ENCODE measurements at regions not wholly inside any gene's neighbourhood (a gene's known extent, or its start where the extent isn't known, plus 50 kb on each side); places are given as distances from the start of the nearest gene placed in this dataset.
"Not testable (repeated sequence)": the region's sequence is repeated elsewhere in the genome, so short reads cannot be mapped to it uniquely, and the experiment has no call there.

- DNase-seq, result no peak
Measured at GRCh38 chr14:61602003-61602732, 93.1 kb upstream of the HIF1A start.

GRCh38 chr14:61602733-61603077 lies 92.6 kb upstream of the HIF1A start:
- no peak for DNase-seq

- no peak for DNase-seq
Measured at GRCh38 chr14:61603736-61604135, 91.6 kb upstream of the HIF1A start.

- DNase-seq, result no peak
Measured at GRCh38 chr14:61607570-61608244, 87.6 kb upstream of the HIF1A start.

- DNase-seq, result no peak
Measured at GRCh38 chr14:61608245-61609165, 86.8 kb upstream of the HIF1A start.

GRCh38 chr14:61609191-61609843 lies 86.0 kb upstream of the HIF1A start:
- no peak for DNase-seq

- DNase-seq, result no peak
Measured at GRCh38 chr14:61609884-61610283, 85.4 kb upstream of the HIF1A start.

GRCh38 chr14:61610900-61611299 lies 84.4 kb upstream of the HIF1A start:
- DNase-seq, result no peak

GRCh38 chr14:61611880-61612630 lies 83.3 kb upstream of the HIF1A start:
- DNase-seq, result no peak

- DNase-seq, result not testable (repeated sequence)
Measured at GRCh38 chr14:61613006-61613405, 82.3 kb upstream of the HIF1A start.

GRCh38 chr14:61614693-61615092 lies 80.6 kb upstream of the HIF1A start:
- no peak for DNase-seq

- no peak for DNase-seq
Measured at GRCh38 chr14:61615743-61616523, 79.4 kb upstream of the HIF1A start.

GRCh38 chr14:61616524-61617185 lies 78.7 kb upstream of the HIF1A start:
- no peak for DNase-seq

GRCh38 chr14:61618448-61618847 lies 76.9 kb upstream of the HIF1A start:
- DNase-seq, result no peak

GRCh38 chr14:61619494-61619893 lies 75.8 kb upstream of the HIF1A start:
- no peak for DNase-seq

GRCh38 chr14:61620130-61620946 lies 75.0 kb upstream of the HIF1A start:
- peak; percentile 73 for DNase-seq

- peak; percentile 63 for DNase-seq
Measured at GRCh38 chr14:61621444-61621843, 73.9 kb upstream of the HIF1A start.

GRCh38 chr14:61622051-61622450 lies 73.3 kb upstream of the HIF1A start:
- DNase-seq, result no peak

- DNase-seq, result no peak
Measured at GRCh38 chr14:61623927-61624326, 71.4 kb upstream of the HIF1A start.

- no peak for DNase-seq
Measured at GRCh38 chr14:61625165-61625564, 70.1 kb upstream of the HIF1A start.

Measured in stimulated activated CD8-positive, alpha-beta memory T cell treated with anti-CD3 and anti-CD28 coated beads, Interleukin-4, amount 100 ng/mL, for 48 hours (primary cell).